ENCODE measurements at regions not wholly inside any gene's neighbourhood (a gene's known extent, or its start where the extent isn't known, plus 50 kb on each side); places are given as distances from the start of the nearest gene placed in this dataset.
A peak's percentile ranks its signal among the peaks of the same experiment; 100 is the strongest.

GRCh38 chr17:6893382-6894205, 62.1 kb upstream of the TEKT1 start:
- H3K4me3 Mint-ChIP-seq, result no peak overlapping the region
- ATAC-seq (ENCODE audit: low read depth), result no peak
- no peak overlapping the region for H3K27ac Mint-ChIP-seq
- peaks cover 34% of the 10 kb centered on the region for H3K27me3 Mint-ChIP-seq
- DNase-seq, result no peak
- peaks cover 1% of the 10 kb centered on the region for H3K36me3 Mint-ChIP-seq
- H3K4me1 Mint-ChIP-seq, result no peaks in the 10 kb centered on the region
- POLR2A ChIA-PET, result no interaction called here
- H3K9me3 Mint-ChIP-seq, result peaks cover 1% of the 10 kb centered on the region

GRCh38 chr17:6894206-6894528, 62.6 kb upstream of the TEKT1 start:
- no peak overlapping the region for H3K4me3 Mint-ChIP-seq

DNA sequence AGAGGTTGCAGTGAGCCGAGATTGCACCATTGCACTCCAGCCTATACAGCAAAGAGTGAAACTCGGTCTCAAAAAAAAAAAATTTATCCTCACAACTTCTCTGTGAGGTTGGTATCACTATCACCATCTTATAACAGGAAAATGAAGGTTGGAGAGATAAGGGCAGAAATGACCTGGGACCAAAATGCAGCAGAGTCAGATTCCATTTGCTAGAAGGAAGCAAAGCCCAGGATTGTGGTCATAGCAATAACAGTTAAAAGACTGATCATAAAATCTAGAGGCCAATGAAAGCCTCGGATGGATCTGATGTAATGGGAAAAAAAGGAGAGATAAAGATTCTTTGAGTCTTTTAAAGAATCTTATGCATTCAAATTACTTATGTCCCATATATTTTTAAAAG, 69.6 kb upstream of the TEKT1 start:
- POLR2A ChIA-PET, result no interaction called here
- no peak for DNase-seq
- H3K4me1 Mint-ChIP-seq, result peaks cover 2% of the 10 kb centered on the region
- no peaks in the 10 kb centered on the region for H3K9me3 Mint-ChIP-seq
- H3K27ac Mint-ChIP-seq, result no peak overlapping the region
- no peaks in the 10 kb centered on the region for H3K27me3 Mint-ChIP-seq
- no peak overlapping the region for H3K4me3 Mint-ChIP-seq
- no peak for ATAC-seq (ENCODE audit: low read depth)
- H3K36me3 Mint-ChIP-seq, result no peaks in the 10 kb centered on the region

More at GRCh38 chr17:6894206-6894528, 62.6 kb upstream of the TEKT1 start:
- Mint-ChIP-seq H3K36me3 (peaks cover 1% of the 10 kb centered on the region), H3K4me1 (no peaks in the 10 kb centered on the region), H3K9me3 (no peaks in the 10 kb centered on the region), H3K27ac (no peak overlapping the region), H3K27me3 (peaks cover 29% of the 10 kb centered on the region)
- peak; percentile 26 for ATAC-seq (ENCODE audit: low read depth)
- DNase-seq, result no peak
- POLR2A ChIA-PET, result no interaction called here

GRCh38 chr17:6903326-6903900, 71.9 kb upstream of the TEKT1 start:
- H3K27ac Mint-ChIP-seq, result no peak overlapping the region
- no peaks in the 10 kb centered on the region for H3K9me3 Mint-ChIP-seq
- H3K4me3 Mint-ChIP-seq, result no peak overlapping the region
- DNase-seq, result no peak
- peaks cover 2% of the 10 kb centered on the region for H3K4me1 Mint-ChIP-seq
- H3K36me3 Mint-ChIP-seq, result no peaks in the 10 kb centered on the region
- no peak for ATAC-seq (ENCODE audit: low read depth)
- POLR2A ChIA-PET, result no interaction called here
- H3K27me3 Mint-ChIP-seq, result no peaks in the 10 kb centered on the region

- peaks cover 10% of the 10 kb centered on the region for H3K4me1 Mint-ChIP-seq
These were observed 77.3 kb upstream of the TEKT1 start for GRCh38 chr17:6908807-6909206.

DNA sequence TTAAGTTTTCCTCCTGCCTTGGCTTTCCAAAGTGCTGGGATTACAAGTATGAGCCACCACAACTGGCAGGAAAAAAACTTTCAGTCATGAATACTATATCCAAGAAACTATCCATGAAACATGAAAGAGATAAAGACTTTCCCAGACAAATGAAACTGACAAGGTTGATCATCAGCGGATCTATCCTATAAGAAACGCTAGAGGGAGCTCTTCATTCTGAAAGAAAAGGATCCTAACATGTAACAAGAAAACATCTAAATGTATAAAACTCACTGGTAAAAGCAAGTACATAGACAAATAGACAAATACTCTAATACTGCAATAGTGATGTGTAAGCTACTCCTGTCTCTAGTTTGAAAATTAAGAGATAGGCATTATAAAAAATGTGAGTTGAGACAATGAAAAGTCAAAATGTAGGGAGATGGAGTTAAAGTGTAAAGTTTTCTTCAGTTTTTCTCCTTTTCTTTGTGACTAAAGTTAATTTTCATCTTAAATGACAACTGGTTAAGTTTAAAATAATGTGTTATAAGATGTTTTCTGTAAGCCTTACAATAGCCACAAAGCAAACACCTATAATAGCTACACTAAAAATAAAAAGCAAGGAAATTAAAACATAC, 79.6 kb upstream of the TEKT1 start:
- H3K27me3 Mint-ChIP-seq, result peaks cover 12% of the 10 kb centered on the region
- H3K4me1 Mint-ChIP-seq, result peaks cover 16% of the 10 kb centered on the region
- DNase-seq (no peak), ATAC-seq (ENCODE audit: low read depth) (no peak)
- POLR2A ChIA-PET, result interaction anchor here (0.6 to 0.9 kb wide), 2 partner anchors 68 to 76 kb away, joined by 3 to 4 read pairs; no protein-coding TSS in a partner anchor
- H3K4me3 Mint-ChIP-seq, result no peak overlapping the region
- no peaks in the 10 kb centered on the region for H3K36me3 Mint-ChIP-seq
- no peaks in the 10 kb centered on the region for H3K9me3 Mint-ChIP-seq
- no peak overlapping the region for H3K27ac Mint-ChIP-seq

More at GRCh38 chr17:6908807-6909206, 77.3 kb upstream of the TEKT1 start:
- Mint-ChIP-seq H3K27me3 (peaks cover 9% of the 10 kb centered on the region), H3K36me3 (no peaks in the 10 kb centered on the region), H3K4me3 (no peak overlapping the region), H3K27ac (no peak overlapping the region), H3K9me3 (no peaks in the 10 kb centered on the region)
- DNase-seq (no peak), ATAC-seq (ENCODE audit: low read depth) (no peak)
- POLR2A ChIA-PET, result no interaction called here

GRCh38 chr17:6912110-6913051, 80.9 kb upstream of the TEKT1 start:
- Mint-ChIP-seq H3K27ac (no peak overlapping the region), H3K4me1 (peaks cover 16% of the 10 kb centered on the region), H3K36me3 (no peaks in the 10 kb centered on the region), H3K4me3 (no peak overlapping the region), H3K27me3 (peaks cover 19% of the 10 kb centered on the region), H3K9me3 (no peaks in the 10 kb centered on the region)
- POLR2A ChIA-PET, result no interaction called here
- ATAC-seq (ENCODE audit: low read depth) (no peak), DNase-seq (no peak)

DNA sequence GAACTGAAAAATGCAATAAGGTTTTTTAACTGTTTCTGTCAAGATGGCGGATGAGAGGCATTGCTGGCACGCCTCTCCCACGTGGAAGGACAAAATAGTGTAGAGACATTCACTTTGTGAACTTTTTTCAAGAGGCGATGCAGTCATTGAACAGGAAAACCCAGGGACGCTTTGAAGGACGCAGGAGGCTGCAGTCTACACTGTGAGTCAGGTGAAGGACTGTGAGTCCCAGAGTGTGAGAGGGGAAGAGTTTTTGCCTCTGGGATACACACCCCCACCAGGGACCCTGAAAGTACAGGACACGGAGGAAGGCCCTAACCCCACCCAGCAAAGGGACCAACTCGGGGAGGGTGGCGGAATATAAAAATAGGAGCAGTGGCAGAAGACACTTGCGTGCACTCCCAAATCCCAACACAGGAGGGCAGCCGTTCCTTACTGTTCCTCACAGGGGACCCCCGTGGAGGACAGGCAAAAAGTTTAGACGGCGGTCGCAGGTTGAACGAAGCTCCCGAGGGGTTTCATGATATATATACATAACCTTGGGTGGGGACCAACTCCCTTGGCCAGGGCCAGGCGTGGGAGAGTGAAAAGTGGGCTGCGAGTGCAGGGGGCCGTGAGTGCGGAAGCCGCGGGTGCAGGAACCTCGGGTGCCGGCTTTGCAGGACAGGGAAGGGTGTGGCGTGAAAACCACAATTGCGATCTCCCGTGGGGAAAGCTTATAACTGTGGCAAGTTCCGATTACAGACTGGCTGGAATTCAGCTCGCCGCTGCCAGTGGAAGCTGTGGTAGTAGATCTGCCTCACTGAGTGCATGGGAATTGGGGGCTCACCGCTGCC, 82.0 kb upstream of the ALOX12 start:
- peak overlapping the region; percentile 67 for H3K27ac Mint-ChIP-seq
- peak overlapping the region; percentile 89 for H3K4me3 Mint-ChIP-seq
- H3K27me3 Mint-ChIP-seq, result peaks cover 19% of the 10 kb centered on the region
- H3K4me1 Mint-ChIP-seq, result peaks cover 16% of the 10 kb centered on the region
- POLR2A ChIA-PET, result interaction anchor here (1.2 to 1.9 kb wide), 3 partner anchors 86 to 93 kb away, joined by 3 to 8 read pairs (median 6); no protein-coding TSS in a partner anchor
- peak; percentile 83 for DNase-seq
- H3K36me3 Mint-ChIP-seq, result no peaks in the 10 kb centered on the region
- H3K9me3 Mint-ChIP-seq, result no peaks in the 10 kb centered on the region
- peak; percentile 81 for ATAC-seq (ENCODE audit: low read depth)

DNA sequence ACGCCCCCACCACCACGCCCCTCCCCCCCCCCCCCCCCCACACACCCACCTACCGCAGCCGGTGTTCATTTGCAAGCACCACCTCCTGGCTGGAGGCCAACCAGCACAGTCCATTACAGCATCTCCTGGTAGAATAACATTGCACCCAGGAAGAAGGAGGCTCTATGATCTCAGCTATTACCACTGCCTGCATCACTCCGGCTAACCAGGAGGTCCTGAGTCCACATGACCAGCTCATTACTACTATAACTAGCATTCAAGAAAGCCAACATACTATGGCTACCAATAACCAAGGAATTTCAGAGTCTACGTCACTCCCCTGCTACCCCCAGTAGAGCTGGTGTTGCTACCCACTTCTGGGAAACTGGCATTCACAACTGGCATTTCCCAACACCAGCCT, 81.1 kb upstream of the ALOX12 start:
- ATAC-seq (ENCODE audit: low read depth), result peak; percentile 12
- Mint-ChIP-seq H3K4me3 (peak overlapping the region; percentile 16), H3K27me3 (peaks cover 19% of the 10 kb centered on the region), H3K36me3 (no peaks in the 10 kb centered on the region), H3K27ac (no peak overlapping the region), H3K4me1 (peaks cover 16% of the 10 kb centered on the region), H3K9me3 (no peaks in the 10 kb centered on the region)
- POLR2A ChIA-PET, result interaction anchor here (1.2 to 1.9 kb wide), 3 partner anchors 85 to 92 kb away, joined by 3 to 8 read pairs (median 6); no protein-coding TSS in a partner anchor
- DNase-seq, result no peak

DNA sequence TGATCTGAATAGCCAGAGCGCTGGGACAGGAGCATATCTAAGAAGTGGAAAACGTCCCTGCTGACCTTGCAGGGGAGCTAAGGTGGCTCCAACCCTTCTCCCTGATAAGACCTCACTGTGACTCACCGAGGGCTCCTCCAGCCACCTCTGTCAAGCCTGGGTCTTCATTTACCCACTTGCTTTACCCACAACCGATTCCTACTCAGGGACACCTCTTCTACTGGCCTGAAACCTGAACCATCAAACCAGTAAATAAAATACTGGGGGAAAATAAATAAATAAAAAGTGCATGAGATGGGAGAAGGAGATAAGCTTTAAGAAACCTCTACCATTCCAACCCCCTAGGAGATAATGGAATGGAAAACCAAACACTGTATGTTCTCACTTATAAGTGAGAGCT, 80.2 kb upstream of the ALOX12 start:
- H3K4me1 Mint-ChIP-seq, result peaks cover 16% of the 10 kb centered on the region
- no peak overlapping the region for H3K27ac Mint-ChIP-seq
- no peak for ATAC-seq (ENCODE audit: low read depth)
- no peaks in the 10 kb centered on the region for H3K36me3 Mint-ChIP-seq
- H3K9me3 Mint-ChIP-seq, result no peaks in the 10 kb centered on the region
- H3K27me3 Mint-ChIP-seq, result peaks cover 19% of the 10 kb centered on the region
- DNase-seq, result no peak
- H3K4me3 Mint-ChIP-seq, result no peak overlapping the region
- POLR2A ChIA-PET, result interaction anchor here (0.8 kb wide), 1 partner anchor 89 kb away, joined by 3 read pairs; no protein-coding TSS in a partner anchor

DNA sequence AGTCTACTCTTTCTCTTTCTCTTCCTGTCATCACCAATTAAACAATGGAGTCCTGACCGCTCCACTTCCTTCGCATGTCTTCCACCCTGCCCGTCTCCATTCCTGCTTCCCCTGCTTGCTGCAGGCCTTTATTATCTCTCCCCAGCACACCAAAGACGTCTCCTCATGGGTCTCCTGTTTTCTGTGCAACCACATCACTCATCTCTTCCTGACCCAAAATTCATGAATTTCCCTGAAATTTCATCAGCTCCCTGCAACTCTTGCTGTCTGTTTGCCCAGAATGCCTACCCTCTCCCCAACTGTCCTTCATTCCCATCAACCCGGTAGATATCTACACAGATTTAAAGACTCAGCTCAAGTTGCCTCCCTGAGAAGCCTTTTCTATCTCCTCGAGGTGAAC, 76.7 kb upstream of the ALOX12 start:
- Mint-ChIP-seq H3K27me3 (peaks cover 11% of the 10 kb centered on the region), H3K9me3 (no peaks in the 10 kb centered on the region), H3K27ac (no peak overlapping the region), H3K4me3 (no peak overlapping the region), H3K36me3 (no peaks in the 10 kb centered on the region), H3K4me1 (peaks cover 13% of the 10 kb centered on the region)
- POLR2A ChIA-PET, result no interaction called here
- ATAC-seq (ENCODE audit: low read depth), result no peak
- DNase-seq, result no peak

DNA sequence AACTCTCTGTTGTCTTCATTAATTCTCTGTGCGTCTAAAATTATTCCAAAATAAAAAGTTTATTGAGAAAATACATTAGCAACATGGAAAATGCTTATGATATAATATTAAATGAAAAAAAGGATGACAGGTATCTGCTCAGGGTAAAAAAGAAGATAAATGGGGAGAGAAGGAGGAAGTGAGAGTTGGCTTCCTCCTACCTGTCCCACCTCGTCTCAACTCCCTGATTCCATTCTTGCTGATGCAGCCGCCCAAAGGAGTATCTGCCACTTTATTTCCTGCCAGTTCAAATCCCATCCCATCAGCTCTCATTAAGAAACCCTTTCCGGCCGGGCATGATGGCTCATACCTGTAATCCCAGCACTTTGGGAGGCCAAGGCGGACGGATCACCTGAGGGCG, 72.5 kb upstream of the ALOX12 start:
- peaks cover 9% of the 10 kb centered on the region for H3K27me3 Mint-ChIP-seq
- no peak overlapping the region for H3K4me3 Mint-ChIP-seq
- no peak overlapping the region for H3K27ac Mint-ChIP-seq
- H3K4me1 Mint-ChIP-seq, result peaks cover 15% of the 10 kb centered on the region
- no peak for DNase-seq
- peaks cover 3% of the 10 kb centered on the region for H3K9me3 Mint-ChIP-seq
- H3K36me3 Mint-ChIP-seq, result peaks cover 8% of the 10 kb centered on the region
- ATAC-seq (ENCODE audit: low read depth), result no peak
- POLR2A ChIA-PET, result interaction anchor here (1.0 kb wide), 1 partner anchor 89 kb away, joined by 3 read pairs; the partner anchor contains the start of gene RNASEK
